Activated naive CD4-positive, alpha-beta T cell treated with anti-CD3 and anti-CD28 coated beads for 36 hours (primary cell): ENCODE measurements at regions not wholly inside any gene's neighbourhood (a gene's known extent, or its start where the extent isn't known, plus 50 kb on each side); places are given as distances from the start of the nearest gene placed in this dataset.

ENCODE experiments used
- CTCF ChIA-PET: fragments of 350-600 bp; sonication (Branson Sonifier 250); formaldehyde crosslinking; loops from one replicate; lab custom pipeline; 2021; ENCODE audit warnings: antibody characterized with exemption; lab: Charles Lee
- DNase-seq: peaks from one replicate; pipeline ENCODE4 v3.0.0-alpha.2; 2020
- H3K27ac Mint-ChIP-seq: one replicate; pipeline ENCODE4 v1.8.0; 2021; ENCODE audit warnings: mild to moderate bottlenecking, mixed read lengths
- H3K27me3 Mint-ChIP-seq: one replicate; pipeline ENCODE4 v1.8.0; 2021; ENCODE audit warnings: low read depth, mixed read lengths
- H3K36me3 Mint-ChIP-seq: one replicate; pipeline ENCODE4 v1.8.0; 2021; ENCODE audit warnings: low read depth, mixed read lengths
- H3K4me1 Mint-ChIP-seq: one replicate; pipeline ENCODE4 v1.8.0; 2021; ENCODE audit warnings: low read depth, mixed read lengths
- H3K4me3 Mint-ChIP-seq: one replicate; pipeline ENCODE4 v1.8.0; 2021; ENCODE audit warnings: mild to moderate bottlenecking, moderate library complexity, mixed read lengths
- H3K9me3 Mint-ChIP-seq: one replicate; pipeline ENCODE4 v1.8.0; 2021; ENCODE audit warnings: mixed read lengths
- intact Hi-C: fragments of 100-400 bp; cut with micrococcal nuclease; formaldehyde crosslinking; loops from one replicate; pipeline ENCODE4 v1.15.1; 2023

DNA sequence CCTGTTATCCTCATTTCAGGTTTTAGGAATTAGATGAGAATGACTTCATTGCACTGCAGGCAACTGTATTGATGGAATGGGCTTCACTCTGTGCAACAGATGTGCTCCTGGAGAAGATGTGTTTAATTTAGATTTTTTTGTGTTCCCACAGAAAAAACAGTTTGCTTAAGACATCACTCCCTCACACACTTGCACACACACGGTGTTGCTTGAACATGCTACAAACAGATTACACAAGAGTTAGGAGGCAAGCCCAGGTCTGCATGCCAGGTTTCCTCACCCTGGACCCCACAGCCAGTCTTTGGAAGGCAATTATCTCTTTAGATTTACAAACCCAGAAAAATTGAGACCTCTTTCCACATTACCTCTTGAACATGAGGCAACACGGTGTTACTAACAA lies 93.7 kb upstream of the KLHL29 start:
- no peaks in the 10 kb centered on the region for H3K36me3 Mint-ChIP-seq
- no peak overlapping the region for H3K4me3 Mint-ChIP-seq
- intact Hi-C loops: no loop called here
- no peak for DNase-seq
- no peaks in the 10 kb centered on the region for H3K4me1 Mint-ChIP-seq
- H3K27ac Mint-ChIP-seq: no peak overlapping the region
- H3K9me3 Mint-ChIP-seq: no peaks in the 10 kb centered on the region
- CTCF ChIA-PET: no interaction called here
- peaks cover 4% of the 10 kb centered on the region for H3K27me3 Mint-ChIP-seq

DNA sequence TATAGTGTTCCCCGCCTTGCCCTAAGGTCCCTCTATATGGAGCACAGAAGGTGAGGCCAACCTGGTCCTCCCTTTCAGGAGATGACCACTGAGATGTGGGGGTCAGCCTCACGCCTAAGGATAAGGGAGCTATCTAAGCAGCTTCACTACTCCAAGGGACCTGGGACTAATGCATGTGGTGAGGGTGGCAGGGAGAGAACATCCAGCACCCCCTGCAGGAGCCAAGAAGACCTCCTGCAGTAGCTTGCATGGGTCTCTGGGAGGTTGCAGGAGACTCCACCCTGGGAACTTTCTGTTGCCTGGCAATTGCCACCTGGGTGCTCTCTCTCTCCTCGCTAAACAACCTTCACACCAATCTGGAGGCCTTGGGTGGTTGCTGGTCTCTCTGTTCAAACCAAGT lies 93.0 kb upstream of the KLHL29 start:
- no peak overlapping the region for H3K4me3 Mint-ChIP-seq

DNA sequence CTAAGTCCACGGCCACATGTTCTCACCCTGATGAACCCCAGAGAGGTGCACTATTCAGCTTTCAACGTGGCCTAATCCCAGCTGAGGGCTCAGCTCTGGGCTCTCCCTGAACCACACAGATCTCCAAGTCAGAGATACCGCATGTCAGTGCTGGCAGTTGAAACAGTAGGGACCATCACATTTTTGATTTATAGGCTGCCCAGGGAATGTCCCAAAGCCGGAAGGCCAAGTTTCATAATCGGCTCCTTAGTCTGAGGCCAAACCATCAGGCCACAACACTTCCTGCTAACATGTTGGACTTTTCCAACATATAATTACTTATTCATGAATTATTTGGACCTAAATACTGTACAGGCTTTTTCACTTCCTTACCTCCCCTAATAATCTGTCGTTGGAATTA lies 91.9 kb upstream of the KLHL29 start:
- Mint-ChIP-seq H3K36me3 (no peaks in the 10 kb centered on the region), H3K27ac (no peak overlapping the region), H3K9me3 (no peaks in the 10 kb centered on the region), H3K4me3 (no peak overlapping the region), H3K27me3 (peaks cover 8% of the 10 kb centered on the region), H3K4me1 (no peaks in the 10 kb centered on the region)
- intact Hi-C loops: no loop called here
- DNase-seq: no peak
- CTCF ChIA-PET: no interaction called here

More for the DNA sequence above, 93.0 kb upstream of the KLHL29 start:
- intact Hi-C loops: no loop called here
- Mint-ChIP-seq H3K9me3 (no peaks in the 10 kb centered on the region), H3K4me1 (no peaks in the 10 kb centered on the region), H3K36me3 (no peaks in the 10 kb centered on the region), H3K27ac (no peak overlapping the region), H3K27me3 (peaks cover 5% of the 10 kb centered on the region)
- DNase-seq: no peak
- CTCF ChIA-PET: no interaction called here

DNA sequence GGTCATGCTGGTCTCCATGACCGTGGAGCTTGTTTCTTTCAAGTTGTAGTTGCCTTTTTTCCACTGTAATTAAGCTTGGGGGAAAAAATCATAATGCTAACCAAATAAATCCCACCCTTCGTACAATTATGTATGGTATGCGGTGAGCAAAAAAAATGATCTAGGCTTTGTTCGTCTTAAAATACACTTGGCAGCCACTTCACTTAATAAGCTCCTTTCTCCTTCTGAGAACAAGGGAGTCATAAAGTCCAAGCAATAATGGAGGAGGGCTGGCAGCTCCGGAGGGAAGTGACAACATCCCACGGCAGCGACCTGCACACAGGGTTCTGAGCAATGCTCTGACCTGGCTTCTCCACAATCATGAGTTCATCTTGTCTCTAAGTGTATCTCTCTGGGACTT lies 91.2 kb upstream of the KLHL29 start:
- CTCF ChIA-PET: no interaction called here
- intact Hi-C loops: no loop called here

DNA sequence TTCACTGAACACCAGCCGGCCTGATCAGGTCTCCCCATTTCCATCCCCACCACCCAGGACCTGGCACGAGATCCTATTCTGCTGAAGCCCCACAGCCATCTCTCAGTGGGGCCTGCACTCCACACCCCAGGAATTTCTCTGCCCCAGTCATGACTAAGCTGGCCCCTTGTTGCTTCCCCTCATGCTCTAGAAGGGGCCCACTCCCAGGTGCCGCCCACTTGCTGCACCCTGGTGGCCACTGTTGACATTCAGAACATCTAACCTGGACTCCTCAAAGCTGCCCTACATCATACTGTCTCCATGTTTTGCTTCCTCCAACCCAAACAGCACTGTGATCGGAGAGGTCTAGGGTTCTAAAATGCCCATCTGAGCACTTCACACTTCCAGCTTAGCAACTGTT lies 90.7 kb upstream of the KLHL29 start:
- no peak overlapping the region for H3K27ac Mint-ChIP-seq
- no peaks in the 10 kb centered on the region for H3K9me3 Mint-ChIP-seq
- no peaks in the 10 kb centered on the region for H3K36me3 Mint-ChIP-seq
- peaks cover 13% of the 10 kb centered on the region for H3K27me3 Mint-ChIP-seq
- CTCF ChIA-PET: no interaction called here
- intact Hi-C loops: no loop called here
- DNase-seq: no peak
- no peaks in the 10 kb centered on the region for H3K4me1 Mint-ChIP-seq
- no peak overlapping the region for H3K4me3 Mint-ChIP-seq

More for the DNA sequence above, 91.2 kb upstream of the KLHL29 start:
- Mint-ChIP-seq H3K4me3 (no peak overlapping the region), H3K27me3 (peaks cover 13% of the 10 kb centered on the region), H3K27ac (no peak overlapping the region), H3K36me3 (no peaks in the 10 kb centered on the region), H3K9me3 (no peaks in the 10 kb centered on the region), H3K4me1 (no peaks in the 10 kb centered on the region)
- no peak for DNase-seq

DNA sequence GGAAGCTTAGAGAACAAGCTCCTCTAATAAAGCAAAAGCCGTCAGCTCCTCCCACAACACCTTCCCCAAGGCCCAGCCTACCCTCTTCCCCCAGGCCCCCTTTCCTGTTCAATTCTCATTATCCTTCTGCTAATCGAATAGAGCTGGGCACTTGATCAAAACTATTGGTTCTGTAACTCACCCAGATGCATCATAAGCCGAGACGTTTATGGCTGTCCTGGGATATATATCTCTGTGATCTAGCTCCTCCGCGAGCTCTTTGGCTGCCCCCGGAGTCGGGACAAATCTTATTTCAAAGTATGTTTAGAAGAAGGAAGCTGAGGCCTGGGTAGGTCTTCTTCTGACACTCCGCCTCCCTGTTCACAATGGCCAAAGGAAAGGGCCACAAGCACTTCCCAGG lies 88.3 kb upstream of the KLHL29 start:
- Mint-ChIP-seq H3K27ac (no peak overlapping the region), H3K4me1 (no peaks in the 10 kb centered on the region), H3K27me3 (peaks cover 13% of the 10 kb centered on the region), H3K4me3 (no peak overlapping the region), H3K9me3 (no peaks in the 10 kb centered on the region), H3K36me3 (no peaks in the 10 kb centered on the region)
- intact Hi-C loops: no loop called here
- DNase-seq: no peak
- CTCF ChIA-PET: interaction anchor here (0.6 kb wide), 1 partner anchor 392 kb away, joined by 3 read pairs; no protein-coding TSS in a partner anchor

DNA sequence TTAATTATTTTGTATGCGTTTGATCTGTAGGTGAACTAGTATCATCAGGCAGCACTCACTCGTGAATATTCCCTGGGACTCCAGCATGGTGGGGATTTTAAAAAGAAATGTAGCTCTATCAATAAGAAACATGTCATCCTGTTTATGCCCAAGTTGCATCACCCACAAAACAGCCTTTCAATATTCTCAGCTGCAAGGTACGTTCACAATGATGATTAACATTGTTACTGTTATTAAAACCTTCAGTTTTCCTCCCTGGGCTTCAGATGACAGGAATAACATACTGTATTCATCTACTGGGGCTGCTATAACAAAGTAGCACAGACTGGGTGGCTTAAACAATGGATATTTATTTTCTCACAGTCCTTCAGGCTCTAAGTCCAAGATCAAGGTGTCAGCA lies 87.9 kb upstream of the KLHL29 start:
- H3K4me1 Mint-ChIP-seq: no peaks in the 10 kb centered on the region
- intact Hi-C loops: no loop called here
- no peak overlapping the region for H3K4me3 Mint-ChIP-seq
- peaks cover 13% of the 10 kb centered on the region for H3K27me3 Mint-ChIP-seq
- H3K36me3 Mint-ChIP-seq: no peaks in the 10 kb centered on the region
- CTCF ChIA-PET: no interaction called here
- H3K9me3 Mint-ChIP-seq: no peaks in the 10 kb centered on the region
- no peak for DNase-seq
- H3K27ac Mint-ChIP-seq: no peak overlapping the region

DNA sequence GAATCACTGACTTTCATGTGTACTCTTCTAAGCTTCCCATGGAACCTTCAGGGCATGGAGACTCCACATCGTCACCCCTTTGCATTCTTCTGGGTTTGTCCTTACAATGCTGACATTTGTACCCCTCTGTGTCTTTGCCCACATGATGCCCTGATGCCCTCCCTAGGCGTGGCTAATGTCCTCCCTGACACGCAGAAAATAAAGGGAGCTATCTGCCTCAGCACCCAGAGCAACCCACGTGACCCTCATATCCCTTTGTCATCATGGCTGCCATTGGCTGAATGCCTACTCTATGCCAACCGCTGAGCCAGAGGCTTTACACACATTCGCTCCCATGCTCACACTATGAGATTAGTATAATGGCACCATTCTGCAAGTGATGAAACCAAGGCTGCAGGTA lies 86.4 kb upstream of the KLHL29 start:
- H3K36me3 Mint-ChIP-seq: no peaks in the 10 kb centered on the region
- no peaks in the 10 kb centered on the region for H3K4me1 Mint-ChIP-seq
- no peaks in the 10 kb centered on the region for H3K9me3 Mint-ChIP-seq
- intact Hi-C loops: no loop called here
- no peak overlapping the region for H3K4me3 Mint-ChIP-seq
- DNase-seq: no peak
- peaks cover 13% of the 10 kb centered on the region for H3K27me3 Mint-ChIP-seq
- no peak overlapping the region for H3K27ac Mint-ChIP-seq
- CTCF ChIA-PET: interaction anchor here (0.5 to 0.8 kb wide), 2 partner anchors 64 to 65 kb away, joined by 3 read pairs; no protein-coding TSS in a partner anchor

DNA sequence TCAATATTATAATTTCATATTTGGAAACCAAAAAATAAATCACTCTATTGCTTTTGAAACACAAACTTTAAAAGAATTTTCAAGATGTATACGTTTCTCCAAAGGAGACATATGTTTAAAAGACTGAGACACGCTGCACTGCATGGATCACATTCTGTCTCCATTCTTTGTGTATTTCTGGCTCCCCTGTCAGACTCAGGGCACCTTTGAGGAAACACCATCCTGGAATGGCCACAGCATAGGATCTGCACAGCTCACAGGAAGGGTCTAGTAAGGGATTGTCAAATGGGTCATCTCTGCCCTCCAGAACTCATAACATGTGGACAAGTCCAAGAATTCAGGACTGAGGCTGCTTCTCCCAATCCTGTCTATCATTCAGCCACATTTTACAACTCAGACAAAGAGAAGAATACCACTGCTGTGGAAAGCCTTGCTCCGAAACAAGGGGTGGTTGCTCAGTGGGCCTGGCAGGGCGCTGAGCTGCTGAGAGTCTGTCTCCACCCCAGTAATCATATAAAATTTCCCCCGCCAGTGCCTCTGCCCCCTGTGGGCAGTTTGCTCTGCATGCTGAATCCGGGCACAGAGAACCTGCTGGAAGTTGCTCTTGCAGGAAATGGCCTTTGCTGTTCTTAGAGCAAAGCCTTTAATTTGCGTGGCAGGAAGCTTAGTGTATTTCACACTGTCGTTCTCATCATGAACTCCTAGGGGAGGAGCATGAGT lies 85.3 kb upstream of the KLHL29 start:
- Mint-ChIP-seq H3K27me3 (peaks cover 17% of the 10 kb centered on the region), H3K36me3 (no peaks in the 10 kb centered on the region), H3K4me1 (no peaks in the 10 kb centered on the region), H3K27ac (no peak overlapping the region), H3K9me3 (no peaks in the 10 kb centered on the region), H3K4me3 (no peak overlapping the region)
- DNase-seq: no peak
- CTCF ChIA-PET: interaction anchor here (0.8 kb wide), 1 partner anchor 64 kb away, joined by 3 read pairs; no protein-coding TSS in a partner anchor
- intact Hi-C loops: no loop called here

DNA sequence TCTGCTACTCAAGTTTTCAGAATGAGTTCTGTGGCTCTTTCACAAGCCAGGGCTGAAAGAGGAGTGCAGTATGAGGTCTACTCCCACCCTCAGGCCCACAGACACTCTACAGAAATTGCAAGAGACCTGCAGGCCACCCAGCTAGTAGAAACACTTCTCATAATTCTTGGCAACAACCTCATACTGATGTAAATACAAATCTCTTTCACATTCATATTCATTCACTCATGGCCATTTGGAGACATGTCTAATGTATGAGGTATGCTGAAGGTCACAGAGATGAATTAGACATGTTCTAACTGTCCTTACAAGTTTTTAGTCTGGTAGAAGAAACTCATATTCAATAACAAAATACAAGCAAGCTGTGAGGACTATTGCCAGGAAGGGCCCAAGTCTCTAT lies 83.8 kb upstream of the KLHL29 start:
- Mint-ChIP-seq H3K27ac (no peak overlapping the region), H3K9me3 (no peaks in the 10 kb centered on the region), H3K4me1 (no peaks in the 10 kb centered on the region), H3K4me3 (no peak overlapping the region), H3K36me3 (no peaks in the 10 kb centered on the region), H3K27me3 (peaks cover 22% of the 10 kb centered on the region)
- no peak for DNase-seq
- CTCF ChIA-PET: no interaction called here
- intact Hi-C loops: no loop called here

DNA sequence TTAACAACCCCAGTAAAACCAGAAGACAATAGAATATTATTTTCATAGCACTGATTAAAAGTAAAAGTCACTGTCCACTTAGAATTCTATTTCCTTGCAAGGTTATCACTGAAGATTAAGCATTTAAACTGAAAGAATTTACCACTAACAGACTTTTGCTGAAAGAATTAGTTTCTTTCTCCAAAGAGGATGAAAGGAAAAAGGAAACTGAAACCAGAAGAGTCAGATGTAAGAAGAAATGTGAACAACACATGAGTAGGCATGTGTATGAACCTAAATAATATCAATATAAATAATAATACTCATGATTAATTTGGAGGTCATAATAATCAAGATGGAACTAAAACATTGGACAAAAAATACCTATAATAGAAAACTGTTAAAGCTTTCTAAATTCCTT lies 82.4 kb upstream of the KLHL29 start:
- Mint-ChIP-seq H3K4me3 (no peak overlapping the region), H3K27me3 (peaks cover 18% of the 10 kb centered on the region), H3K4me1 (no peaks in the 10 kb centered on the region), H3K36me3 (no peaks in the 10 kb centered on the region), H3K9me3 (no peaks in the 10 kb centered on the region), H3K27ac (no peak overlapping the region)
- intact Hi-C loops: no loop called here
- no peak for DNase-seq
- CTCF ChIA-PET: no interaction called here

DNA sequence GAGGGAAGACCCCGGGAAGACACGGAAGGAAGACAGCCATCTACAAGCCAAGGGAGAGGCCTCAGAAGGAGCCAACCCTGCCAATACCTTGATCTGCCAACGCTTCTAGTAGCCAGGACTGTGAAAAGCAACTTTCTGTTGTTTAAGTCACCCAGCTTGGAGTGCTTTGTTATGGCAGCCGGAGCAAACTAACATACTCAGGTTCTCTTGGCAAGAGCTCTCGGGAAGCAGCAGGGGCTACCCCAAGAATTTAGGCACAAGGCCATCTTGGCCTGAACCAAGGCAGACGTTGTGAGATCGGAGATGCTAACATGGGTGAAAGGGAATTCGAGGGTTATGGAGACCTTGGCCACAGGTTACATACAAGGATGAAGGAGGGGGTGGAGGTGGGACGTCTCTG lies 78.6 kb upstream of the KLHL29 start:
- Mint-ChIP-seq H3K9me3 (no peaks in the 10 kb centered on the region), H3K27me3 (peaks cover 16% of the 10 kb centered on the region), H3K27ac (no peak overlapping the region), H3K4me1 (no peaks in the 10 kb centered on the region), H3K4me3 (no peak overlapping the region), H3K36me3 (no peaks in the 10 kb centered on the region)
- intact Hi-C loops: no loop called here
- no peak for DNase-seq
- CTCF ChIA-PET: no interaction called here

DNA sequence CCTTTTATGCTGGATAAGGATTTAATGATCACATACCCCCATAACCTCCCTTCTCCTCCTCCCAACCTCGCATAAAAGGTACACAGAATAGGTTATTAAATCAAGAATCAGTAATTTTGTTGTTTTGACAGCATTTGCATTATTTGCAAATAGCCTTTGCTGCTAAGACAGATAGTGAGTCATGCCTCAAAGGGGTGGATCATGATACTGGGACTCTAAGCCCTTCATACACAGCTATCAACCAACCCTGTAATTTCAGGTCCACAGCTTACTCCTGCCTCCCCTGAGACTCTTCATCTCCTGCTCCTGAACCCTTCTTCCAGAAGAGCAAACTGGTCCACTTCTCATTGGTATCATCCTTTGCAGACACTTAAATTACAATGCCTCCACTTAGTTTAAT lies 73.8 kb upstream of the KLHL29 start:
- intact Hi-C loops: no loop called here
- H3K27ac Mint-ChIP-seq: no peak overlapping the region
- no peaks in the 10 kb centered on the region for H3K36me3 Mint-ChIP-seq
- H3K4me3 Mint-ChIP-seq: no peak overlapping the region
- no peaks in the 10 kb centered on the region for H3K9me3 Mint-ChIP-seq
- CTCF ChIA-PET: no interaction called here
- H3K4me1 Mint-ChIP-seq: no peaks in the 10 kb centered on the region
- H3K27me3 Mint-ChIP-seq: peaks cover 3% of the 10 kb centered on the region
- DNase-seq: no peak
